ENCODE measurements at regions not wholly inside any gene's neighbourhood (a gene's known extent, or its start where the extent isn't known, plus 50 kb on each side); places are given as distances from the start of the nearest gene placed in this dataset.

DNA sequence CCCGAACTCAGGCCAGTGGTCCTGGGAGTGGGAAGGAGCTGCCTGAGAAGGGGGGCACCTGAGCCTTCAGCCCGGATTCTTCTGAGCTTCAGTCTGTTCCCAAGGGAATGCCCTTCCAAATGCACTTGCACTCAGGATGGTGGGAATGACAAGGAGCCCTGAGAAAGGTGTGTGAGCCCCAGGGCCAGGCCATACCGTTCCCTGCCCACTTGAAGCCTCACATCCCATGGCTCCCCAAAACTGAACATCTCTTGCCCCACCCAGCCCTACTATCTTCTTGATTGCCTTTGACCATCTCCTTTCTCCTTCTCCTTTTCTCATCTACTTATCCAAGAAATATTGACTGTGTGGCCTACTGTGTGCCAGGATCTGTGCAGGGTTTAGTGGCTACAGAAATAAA is 84.4 kb upstream of the HSPA9 start:
- TF ChIP-seq RELA (IDR thresholded peaks at IDR 0.05; ENCODE audit: borderline replicate concordance, partially characterized antibody) (no peak), RAD21 (IDR thresholded peaks at IDR 0.05; ENCODE audit: insufficient read depth, low read depth, low read length) (no peak), MYC (IDR thresholded peaks at IDR 0.05; ENCODE audit: insufficient read depth, insufficient read length, insufficient replicate concordance, low read length, severe bottlenecking) (no peak), FOXM1 (IDR thresholded peaks at IDR 0.05; ENCODE audit: low read depth, low read length) (no peak), CBX3 (IDR thresholded peaks at IDR 0.05; ENCODE audit: borderline replicate concordance, low read depth) (no peak), EP300 (IDR thresholded peaks at IDR 0.05; ENCODE audit: borderline replicate concordance in 1 of 2, control insufficient read depth in 1 of 2, low read depth in 2 of 2, low read length in 2 of 2) (no peak), FOS (IDR thresholded peaks at IDR 0.05; ENCODE audit: borderline replicate concordance, extremely low read depth, insufficient read length) (no peak)
- TF ChIP-seq, protein P1, sequence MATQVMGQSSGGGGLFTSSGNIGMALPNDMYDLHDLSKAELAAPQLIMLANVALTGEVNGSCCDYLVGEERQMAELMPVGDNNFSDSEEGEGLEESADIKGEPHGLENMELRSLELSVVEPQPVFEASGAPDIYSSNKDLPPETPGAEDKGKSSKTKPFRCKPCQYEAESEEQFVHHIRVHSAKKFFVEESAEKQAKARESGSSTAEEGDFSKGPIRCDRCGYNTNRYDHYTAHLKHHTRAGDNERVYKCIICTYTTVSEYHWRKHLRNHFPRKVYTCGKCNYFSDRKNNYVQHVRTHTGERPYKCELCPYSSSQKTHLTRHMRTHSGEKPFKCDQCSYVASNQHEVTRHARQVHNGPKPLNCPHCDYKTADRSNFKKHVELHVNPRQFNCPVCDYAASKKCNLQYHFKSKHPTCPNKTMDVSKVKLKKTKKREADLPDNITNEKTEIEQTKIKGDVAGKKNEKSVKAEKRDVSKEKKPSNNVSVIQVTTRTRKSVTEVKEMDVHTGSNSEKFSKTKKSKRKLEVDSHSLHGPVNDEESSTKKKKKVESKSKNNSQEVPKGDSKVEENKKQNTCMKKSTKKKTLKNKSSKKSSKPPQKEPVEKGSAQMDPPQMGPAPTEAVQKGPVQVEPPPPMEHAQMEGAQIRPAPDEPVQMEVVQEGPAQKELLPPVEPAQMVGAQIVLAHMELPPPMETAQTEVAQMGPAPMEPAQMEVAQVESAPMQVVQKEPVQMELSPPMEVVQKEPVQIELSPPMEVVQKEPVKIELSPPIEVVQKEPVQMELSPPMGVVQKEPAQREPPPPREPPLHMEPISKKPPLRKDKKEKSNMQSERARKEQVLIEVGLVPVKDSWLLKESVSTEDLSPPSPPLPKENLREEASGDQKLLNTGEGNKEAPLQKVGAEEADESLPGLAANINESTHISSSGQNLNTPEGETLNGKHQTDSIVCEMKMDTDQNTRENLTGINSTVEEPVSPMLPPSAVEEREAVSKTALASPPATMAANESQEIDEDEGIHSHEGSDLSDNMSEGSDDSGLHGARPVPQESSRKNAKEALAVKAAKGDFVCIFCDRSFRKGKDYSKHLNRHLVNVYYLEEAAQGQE (IDR thresholded peaks at IDR 0.05; ENCODE audit: low read depth, low read length) = no peak
- TF ChIP-seq, protein P2, sequence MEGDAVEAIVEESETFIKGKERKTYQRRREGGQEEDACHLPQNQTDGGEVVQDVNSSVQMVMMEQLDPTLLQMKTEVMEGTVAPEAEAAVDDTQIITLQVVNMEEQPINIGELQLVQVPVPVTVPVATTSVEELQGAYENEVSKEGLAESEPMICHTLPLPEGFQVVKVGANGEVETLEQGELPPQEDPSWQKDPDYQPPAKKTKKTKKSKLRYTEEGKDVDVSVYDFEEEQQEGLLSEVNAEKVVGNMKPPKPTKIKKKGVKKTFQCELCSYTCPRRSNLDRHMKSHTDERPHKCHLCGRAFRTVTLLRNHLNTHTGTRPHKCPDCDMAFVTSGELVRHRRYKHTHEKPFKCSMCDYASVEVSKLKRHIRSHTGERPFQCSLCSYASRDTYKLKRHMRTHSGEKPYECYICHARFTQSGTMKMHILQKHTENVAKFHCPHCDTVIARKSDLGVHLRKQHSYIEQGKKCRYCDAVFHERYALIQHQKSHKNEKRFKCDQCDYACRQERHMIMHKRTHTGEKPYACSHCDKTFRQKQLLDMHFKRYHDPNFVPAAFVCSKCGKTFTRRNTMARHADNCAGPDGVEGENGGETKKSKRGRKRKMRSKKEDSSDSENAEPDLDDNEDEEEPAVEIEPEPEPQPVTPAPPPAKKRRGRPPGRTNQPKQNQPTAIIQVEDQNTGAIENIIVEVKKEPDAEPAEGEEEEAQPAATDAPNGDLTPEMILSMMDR (IDR thresholded peaks at IDR 0.05 in 2 of 3, conservative IDR thresholded peaks at IDR 0.05 in 1 of 3; ENCODE audit: control insufficient read depth in 2 of 3, extremely low read depth in 1 of 3, insufficient read depth in 1 of 3, low read depth in 3 of 3, low read length in 3 of 3) = no peak

Data from GM12878 (cell line).